GM21529 (cell line): ENCODE measurements at regions not wholly inside any gene's neighbourhood (a gene's known extent, or its start where the extent isn't known, plus 50 kb on each side); places are given as distances from the start of the nearest gene placed in this dataset.

Experiments
- ATAC-seq: cut with Tn5 transposase; IDR thresholded peaks from one replicate; pipeline ENCODE4 v1.9.1; 2021; ENCODE audit not compliant: unreplicated experiment

DNA sequence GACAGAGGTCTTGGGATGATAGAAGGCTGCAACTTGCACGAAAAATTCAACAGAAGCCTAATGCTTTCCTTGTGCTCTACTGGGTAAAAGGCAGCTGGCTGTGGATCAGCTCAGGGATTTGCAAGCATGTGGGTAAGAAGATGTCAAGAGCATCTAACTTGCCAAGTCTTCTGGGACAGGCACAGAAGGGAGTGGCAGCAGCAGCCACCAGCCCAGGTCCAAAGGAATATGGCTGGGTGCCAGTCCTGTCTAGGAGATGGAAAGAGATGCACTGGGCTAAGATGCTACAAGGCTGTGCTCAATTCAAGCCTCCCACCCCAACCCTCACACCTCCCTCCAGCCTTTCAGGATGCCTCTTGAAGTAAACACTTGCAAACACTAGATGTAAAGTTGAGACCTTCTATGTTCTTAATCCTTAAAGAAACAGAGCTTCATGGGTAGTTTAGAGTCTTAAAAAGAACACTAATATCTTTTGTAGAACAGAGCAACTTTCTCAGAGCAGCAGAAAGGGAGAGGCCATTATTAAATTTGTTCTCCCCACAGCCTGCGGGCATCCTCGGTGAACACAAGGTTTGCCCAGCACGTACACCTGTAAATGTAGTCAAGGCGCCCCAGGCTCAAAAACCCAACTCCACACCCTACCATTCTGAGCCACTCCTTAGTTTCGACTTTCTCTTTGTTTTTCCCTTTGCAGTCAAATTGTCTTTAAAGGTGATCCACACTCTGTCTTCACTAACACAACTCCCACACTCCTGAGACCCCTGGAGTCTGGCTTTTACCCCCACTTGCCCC, 64.6 kb upstream of the BCAR3 start:
- ATAC-seq: no peak

DNA sequence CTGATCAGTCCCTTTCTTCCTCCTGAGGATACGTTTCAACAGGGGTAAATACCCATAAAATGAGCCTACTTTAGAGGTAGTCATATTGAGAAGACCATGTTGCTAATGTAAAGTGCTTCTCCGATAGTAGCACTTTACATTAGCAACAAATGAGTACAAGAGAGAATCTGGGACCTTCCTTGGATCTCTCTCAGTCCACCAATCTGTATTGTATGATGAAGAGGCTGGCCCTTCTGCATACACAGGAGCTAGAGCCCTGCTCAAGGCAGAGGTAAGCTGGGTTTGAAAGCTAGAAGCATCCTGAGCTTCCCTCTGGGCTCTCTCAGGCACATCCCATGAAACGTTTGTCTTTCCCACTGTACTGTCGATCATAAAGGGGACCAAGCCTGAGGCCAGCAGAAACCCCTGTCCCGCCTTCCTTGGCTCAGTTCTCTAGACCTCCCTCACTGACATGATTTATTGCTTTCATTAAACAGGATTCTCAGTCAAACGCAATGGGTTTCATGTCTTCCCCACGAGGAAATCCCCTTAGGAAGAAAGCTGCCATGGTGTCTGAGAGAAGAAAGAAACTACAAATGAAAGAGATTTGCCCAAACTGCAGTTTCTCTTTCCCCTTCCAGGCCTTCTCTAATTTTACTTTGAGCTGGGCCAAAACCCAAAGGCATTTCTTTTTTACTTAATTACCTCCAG, 62.8 kb upstream of the BCAR3 start:
- ATAC-seq: peak; percentile 62

DNA sequence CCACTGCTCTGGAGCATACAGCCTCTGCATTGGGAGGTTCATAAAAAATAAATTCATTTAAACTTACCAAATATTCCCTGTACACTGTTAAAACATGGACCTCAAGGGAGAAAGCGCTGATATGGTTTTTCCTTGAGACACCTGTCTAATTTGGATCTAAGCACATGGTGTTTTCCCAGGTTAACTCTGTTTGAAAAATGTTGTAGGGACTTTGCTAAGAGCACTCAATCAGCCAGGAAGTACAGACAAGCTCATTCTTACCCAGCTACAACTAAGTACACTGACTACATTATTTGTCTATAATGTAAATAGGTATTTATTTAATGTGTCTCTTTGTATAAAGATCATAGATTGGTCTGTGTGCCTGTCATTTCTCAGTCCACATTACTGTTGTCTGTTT, 61.8 kb upstream of the BCAR3 start:
- ATAC-seq: no peak

DNA sequence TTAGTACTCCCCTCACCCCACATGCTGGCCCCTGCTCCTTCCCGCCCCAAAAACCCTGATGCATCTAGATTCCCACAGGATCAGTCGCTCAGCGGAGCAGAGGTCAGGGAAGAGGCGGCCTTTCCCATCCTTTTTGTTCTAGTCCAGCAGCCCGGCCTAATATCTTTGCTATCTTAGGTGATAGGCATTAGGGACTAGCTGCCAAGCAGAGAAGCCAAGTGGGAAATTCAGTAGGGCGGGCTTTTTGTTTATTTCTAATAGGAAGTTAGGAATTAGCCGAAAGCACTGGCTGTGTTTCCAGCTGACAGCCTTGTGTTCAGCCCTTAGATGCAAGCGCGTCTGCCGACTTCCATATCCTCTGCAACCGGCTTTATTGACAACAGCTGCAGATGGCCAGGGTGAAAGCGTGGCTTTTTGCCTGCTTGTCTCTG, 59.0 kb upstream of the BCAR3 start:
- ATAC-seq: no peak

DNA sequence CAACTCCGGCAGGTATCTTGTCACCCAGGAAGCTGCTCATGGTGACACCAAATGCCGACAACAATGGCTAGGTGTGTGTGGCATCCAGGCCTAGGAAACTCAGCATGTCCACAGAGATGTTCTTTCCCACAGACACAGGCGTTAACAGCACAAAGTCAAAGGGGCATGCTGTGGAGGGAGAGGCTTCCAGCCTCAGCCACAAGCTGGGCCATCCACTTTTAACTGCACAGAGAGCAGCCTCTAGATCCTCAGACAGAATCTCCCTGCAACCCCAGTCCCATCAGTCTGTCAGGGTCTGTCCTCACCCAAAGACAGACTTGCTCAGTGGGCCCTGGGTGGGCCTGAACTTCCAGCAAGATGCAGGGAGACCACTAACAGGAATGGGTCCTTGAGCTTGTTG, 58.5 kb upstream of the BCAR3 start:
- ATAC-seq: no peak

DNA sequence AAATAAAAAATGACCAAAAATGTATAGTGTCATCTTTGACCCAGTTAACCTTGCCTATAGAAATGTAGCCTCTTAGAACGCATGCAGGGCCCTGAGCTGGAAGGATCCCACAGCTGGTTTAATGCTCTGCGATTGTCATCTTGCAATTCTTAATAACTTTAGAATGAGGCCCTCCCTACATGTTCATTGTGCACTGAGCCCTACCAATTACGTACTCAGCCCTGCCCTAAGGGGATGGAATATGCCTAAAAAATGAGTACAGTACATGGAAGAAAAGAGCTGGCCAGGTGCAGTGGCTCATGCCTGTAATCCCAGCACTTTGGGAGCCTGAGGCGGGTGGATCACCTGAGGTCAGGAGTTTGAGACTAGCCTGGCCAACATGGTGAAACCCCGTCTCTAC, 57.8 kb upstream of the BCAR3 start:
- ATAC-seq: no peak

DNA sequence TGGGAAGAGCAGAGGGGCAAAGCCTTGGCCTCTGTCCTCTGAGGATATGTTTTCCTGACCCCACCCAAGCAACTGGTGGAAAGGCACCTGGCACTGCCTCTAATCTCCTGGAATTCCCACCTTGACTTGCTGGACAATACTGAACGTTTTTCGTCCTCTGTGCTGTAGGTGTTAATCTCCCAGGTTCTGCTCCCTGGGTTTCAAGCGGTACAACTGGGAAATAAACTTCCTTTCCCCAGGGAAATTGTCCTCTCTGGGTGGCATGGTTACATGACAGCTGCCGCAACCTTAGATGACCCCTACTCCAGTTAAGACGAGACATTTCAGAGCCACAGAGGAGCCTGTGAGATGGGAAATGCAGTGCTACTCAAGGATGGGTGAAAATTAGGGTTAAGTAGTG, 57.3 kb upstream of the BCAR3 start:
- no peak for ATAC-seq

DNA sequence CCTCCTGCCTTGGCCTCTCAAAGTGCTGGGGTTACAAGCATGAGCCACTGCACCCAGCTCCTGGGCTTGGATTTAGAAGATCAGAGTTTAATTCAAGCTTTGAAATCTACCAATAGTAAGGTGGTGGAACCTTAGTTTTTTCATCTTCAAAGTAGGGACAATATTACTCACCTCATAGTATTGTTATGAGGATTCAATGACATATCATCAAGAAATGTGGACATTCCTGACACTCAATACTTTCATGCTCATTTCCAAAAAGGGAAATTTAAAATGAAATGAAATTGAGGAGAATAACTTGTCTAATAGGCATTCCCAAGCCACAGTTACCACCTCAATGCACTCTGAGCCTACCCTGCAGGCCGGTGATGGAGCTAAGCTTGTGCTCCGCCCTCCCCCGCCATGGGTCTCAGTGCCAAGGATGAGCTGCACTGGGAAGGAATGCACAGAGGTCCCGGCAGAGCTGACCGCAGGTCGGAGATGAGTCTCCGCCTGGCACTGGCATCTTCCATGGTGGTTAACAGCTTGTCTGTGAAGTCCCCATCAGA, 56.5 kb upstream of the BCAR3 start:
- no peak for ATAC-seq

DNA sequence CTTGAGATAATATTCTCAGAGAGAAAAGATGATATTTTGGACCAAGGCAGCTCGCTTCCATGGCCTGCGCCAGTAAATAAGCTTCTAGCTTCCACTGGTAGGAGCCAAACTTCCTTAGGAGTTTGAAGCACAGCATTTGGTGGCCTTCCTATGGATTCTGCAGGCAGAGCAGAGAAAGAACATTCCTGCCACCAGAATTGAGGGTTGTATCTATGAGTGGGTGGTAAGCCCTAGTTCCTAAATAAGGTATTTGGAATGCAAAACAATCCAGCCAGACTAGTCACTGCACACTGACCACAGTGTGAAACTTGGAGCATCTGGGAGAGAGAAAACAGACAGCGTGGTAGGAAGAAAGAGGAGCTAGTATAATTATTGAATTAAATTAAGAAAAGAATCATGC, 54.1 kb upstream of the BCAR3 start:
- no peak for ATAC-seq

DNA sequence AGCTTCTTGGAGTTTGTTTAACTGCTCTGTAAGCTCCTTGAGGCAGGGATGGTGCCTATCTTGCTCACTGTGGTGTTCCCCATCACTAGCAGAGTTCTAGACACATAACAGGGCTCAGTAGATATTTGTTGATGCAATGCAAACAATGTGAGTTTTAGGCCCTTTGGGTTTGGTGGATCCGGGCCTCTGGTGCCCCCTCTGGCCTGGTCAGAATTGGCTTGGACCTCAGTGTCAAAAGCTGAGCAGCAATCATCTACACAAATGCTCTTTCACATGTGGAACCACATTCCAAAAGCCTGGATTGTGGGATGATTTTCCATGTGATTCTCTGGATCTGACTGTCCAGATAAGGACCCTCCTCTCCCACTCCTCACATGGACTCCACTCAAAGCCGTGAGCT, 53.4 kb upstream of the BCAR3 start:
- no peak for ATAC-seq

DNA sequence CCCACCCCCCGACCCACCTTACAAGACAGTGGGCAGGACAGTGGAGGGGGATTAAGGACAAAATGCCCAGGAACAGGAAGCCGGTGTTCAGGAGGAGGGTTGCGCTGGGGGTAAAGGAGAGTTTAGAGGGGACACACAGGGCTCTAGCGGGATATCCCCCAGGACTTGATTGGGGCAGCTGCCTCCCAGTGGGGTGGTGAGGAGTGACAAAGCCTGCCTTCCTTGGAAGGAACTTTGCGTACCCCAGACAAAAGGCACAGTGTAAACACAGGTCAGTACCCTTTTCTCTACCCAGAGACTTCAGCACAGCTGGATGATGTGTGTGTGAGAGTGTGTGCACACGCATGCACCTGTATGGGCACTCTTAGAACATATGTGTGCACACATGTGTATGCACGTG, 51.7 kb upstream of the BCAR3 start:
- ATAC-seq: no peak

DNA sequence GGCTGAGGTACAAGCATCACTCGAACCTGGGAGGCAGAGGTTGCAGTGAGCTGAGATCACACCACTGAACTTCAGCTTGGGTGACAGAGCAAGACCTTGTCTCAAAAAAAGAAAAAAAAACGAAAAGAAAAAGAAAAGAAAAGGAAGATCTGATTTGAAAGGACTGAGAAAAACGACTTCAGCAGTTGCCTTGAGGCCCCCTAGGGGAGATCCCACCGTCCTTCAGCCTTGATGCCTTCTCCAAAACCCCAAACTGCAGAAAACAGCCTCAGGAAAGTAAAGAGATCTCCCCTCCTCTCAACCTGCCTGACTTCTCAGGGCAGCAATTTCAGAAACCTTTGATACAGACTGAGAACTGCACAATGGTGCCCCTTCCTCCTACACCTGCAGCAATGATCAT, 50.9 kb upstream of the BCAR3 start:
- ATAC-seq: no peak
